Astrocyte (in vitro differentiated cells and primary cell): ENCODE measurements at regions not wholly inside any gene's neighbourhood (a gene's known extent, or its start where the extent isn't known, plus 50 kb on each side); places are given as distances from the start of the nearest gene placed in this dataset.

Source experiments
- DNase-seq: peaks from one replicate; pipeline ENCODE4 v3.0.0-alpha.2; 2010; ENCODE audit warnings: low read depth
- FAIRE-seq: peaks from 2 replicates; lab custom pipeline; 2011; peaks lifted over from hg19 to GRCh38; lab: Jason Lieb, UNC
- H2AFZ ChIP-seq: 2 replicates; pipeline ENCODE4 v1.6.0; 2012; ENCODE audit warnings: low read depth, low read length, inconsistent platforms
- H3K27ac ChIP-seq: 2 replicates; pipeline ENCODE4 v1.5.1; 2011; ENCODE audit warnings: low read depth, low read length, inconsistent platforms
- H3K27me3 ChIP-seq: 2 replicates; pipeline ENCODE4 v1.6.0; 2011; ENCODE audit warnings: low read length, inconsistent platforms; ENCODE audit not compliant: insufficient read depth
- H3K36me3 ChIP-seq: 2 replicates; pipeline ENCODE4 v1.5.1; 2011; ENCODE audit warnings: low read length, inconsistent platforms; ENCODE audit not compliant: insufficient read depth
- H3K4me1 ChIP-seq: 2 replicates; pipeline ENCODE4 v1.5.1; 2011; ENCODE audit warnings: low read length, inconsistent platforms; ENCODE audit not compliant: insufficient read depth
- H3K4me2 ChIP-seq: 2 replicates; pipeline ENCODE4 v1.6.0; 2012; ENCODE audit warnings: low read length, inconsistent platforms
- H3K4me3 ChIP-seq: 2 replicates; pipeline ENCODE4 v1.5.1; 2011; ENCODE audit warnings: low read depth, mild to moderate bottlenecking, low read length, inconsistent platforms; ENCODE audit not compliant: insufficient read depth
- H3K79me2 ChIP-seq: 2 replicates; pipeline ENCODE4 v1.6.0; 2012; ENCODE audit warnings: mild to moderate bottlenecking, low read length, inconsistent platforms; ENCODE audit not compliant: insufficient read depth
- H3K9ac ChIP-seq: 2 replicates; pipeline ENCODE4 v1.6.0; 2012; ENCODE audit warnings: mild to moderate bottlenecking, low read length, inconsistent platforms
- H3K9me3 ChIP-seq: 2 replicates; pipeline ENCODE4 v1.5.1; 2012; ENCODE audit warnings: low read depth, mild to moderate bottlenecking, low read length, inconsistent platforms; ENCODE audit not compliant: insufficient read depth
- H4K20me1 ChIP-seq: 2 replicates; pipeline ENCODE4 v1.6.0; 2012; ENCODE audit warnings: low read length, inconsistent platforms; ENCODE audit not compliant: insufficient read depth
- H3K27ac Mint-ChIP-seq: one replicate; pipeline ENCODE4 v1.8.0; 2021; ENCODE audit warnings: mild to moderate bottlenecking, mixed read lengths; ENCODE audit not compliant: unreplicated experiment
- H3K27me3 Mint-ChIP-seq: one replicate; pipeline ENCODE4 v1.8.0; 2021; ENCODE audit warnings: low read depth, mixed read lengths; ENCODE audit not compliant: unreplicated experiment
- H3K36me3 Mint-ChIP-seq: one replicate; pipeline ENCODE4 v1.8.0; 2021; ENCODE audit warnings: low read depth, mixed read lengths; ENCODE audit not compliant: unreplicated experiment
- H3K4me1 Mint-ChIP-seq: one replicate; pipeline ENCODE4 v1.8.0; 2021; ENCODE audit warnings: low read depth, mixed read lengths; ENCODE audit not compliant: unreplicated experiment
- H3K4me3 Mint-ChIP-seq: one replicate; pipeline ENCODE4 v1.8.0; 2021; ENCODE audit warnings: mild to moderate bottlenecking, moderate library complexity, mixed read lengths; ENCODE audit not compliant: unreplicated experiment
- H3K9me3 Mint-ChIP-seq: one replicate; pipeline ENCODE4 v1.8.0; 2021; ENCODE audit warnings: mild to moderate bottlenecking, mixed read lengths; ENCODE audit not compliant: unreplicated experiment
- EZH2 ChIP-seq: IDR thresholded peaks from 2 replicates; pipeline ENCODE4 v1.6.1; 2012; ENCODE audit warnings: mild to moderate bottlenecking, low read length, inconsistent platforms; ENCODE audit not compliant: insufficient read depth
- TF ChIP-seq, protein P1 (sequence below): IDR thresholded peaks from 2 replicates; pipeline ENCODE4 v1.5.1; 2011; ENCODE audit warnings: low read depth, mild to moderate bottlenecking, inconsistent platforms, low read length, moderate library complexity; ENCODE audit not compliant: insufficient read depth

DNA sequence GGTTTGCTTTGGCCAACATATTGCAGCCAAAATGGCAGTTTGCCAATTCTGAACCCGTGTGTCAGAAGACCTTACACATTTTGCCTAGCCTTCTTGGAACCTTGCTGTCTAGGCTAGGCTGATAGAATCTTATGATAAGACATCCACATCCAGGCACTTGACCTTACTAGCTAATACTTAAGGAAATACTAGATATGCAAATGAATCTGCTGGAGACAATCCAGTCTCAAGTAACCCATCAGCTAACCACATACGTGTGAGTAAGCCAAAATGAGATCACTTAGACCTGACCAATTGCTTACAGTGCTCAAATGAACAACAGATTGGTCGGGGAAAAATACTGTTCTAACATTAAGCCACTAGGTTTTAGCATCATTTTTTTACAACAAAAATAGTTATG lies 1504.6 kb upstream of the CDH9 start:
- Histone ChIP-seq H2AFZ (no peak overlapping the region), H4K20me1 (no peaks in the 10 kb centered on the region), H3K27ac (no peak overlapping the region), H3K9me3 (no peaks in the 10 kb centered on the region), H3K4me3 (no peak overlapping the region), H3K9ac (no peak overlapping the region), H3K36me3 (no peaks in the 10 kb centered on the region), H3K79me2 (no peaks in the 10 kb centered on the region), H3K4me1 (peaks cover 12% of the 10 kb centered on the region), H3K4me2 (peak overlapping the region; percentile 26), H3K27me3 (no peaks in the 10 kb centered on the region)
- no peak for TF ChIP-seq EZH2
- TF ChIP-seq, protein P1, sequence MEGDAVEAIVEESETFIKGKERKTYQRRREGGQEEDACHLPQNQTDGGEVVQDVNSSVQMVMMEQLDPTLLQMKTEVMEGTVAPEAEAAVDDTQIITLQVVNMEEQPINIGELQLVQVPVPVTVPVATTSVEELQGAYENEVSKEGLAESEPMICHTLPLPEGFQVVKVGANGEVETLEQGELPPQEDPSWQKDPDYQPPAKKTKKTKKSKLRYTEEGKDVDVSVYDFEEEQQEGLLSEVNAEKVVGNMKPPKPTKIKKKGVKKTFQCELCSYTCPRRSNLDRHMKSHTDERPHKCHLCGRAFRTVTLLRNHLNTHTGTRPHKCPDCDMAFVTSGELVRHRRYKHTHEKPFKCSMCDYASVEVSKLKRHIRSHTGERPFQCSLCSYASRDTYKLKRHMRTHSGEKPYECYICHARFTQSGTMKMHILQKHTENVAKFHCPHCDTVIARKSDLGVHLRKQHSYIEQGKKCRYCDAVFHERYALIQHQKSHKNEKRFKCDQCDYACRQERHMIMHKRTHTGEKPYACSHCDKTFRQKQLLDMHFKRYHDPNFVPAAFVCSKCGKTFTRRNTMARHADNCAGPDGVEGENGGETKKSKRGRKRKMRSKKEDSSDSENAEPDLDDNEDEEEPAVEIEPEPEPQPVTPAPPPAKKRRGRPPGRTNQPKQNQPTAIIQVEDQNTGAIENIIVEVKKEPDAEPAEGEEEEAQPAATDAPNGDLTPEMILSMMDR, result no peak
- Mint-ChIP-seq H3K4me1 (peaks cover 9% of the 10 kb centered on the region), H3K36me3 (no peaks in the 10 kb centered on the region), H3K4me3 (no peak overlapping the region), H3K27me3 (no peaks in the 10 kb centered on the region), H3K9me3 (peaks cover 3% of the 10 kb centered on the region), H3K27ac (no peak overlapping the region)
- FAIRE-seq, result no peak
- peak; percentile 98 for DNase-seq

DNA sequence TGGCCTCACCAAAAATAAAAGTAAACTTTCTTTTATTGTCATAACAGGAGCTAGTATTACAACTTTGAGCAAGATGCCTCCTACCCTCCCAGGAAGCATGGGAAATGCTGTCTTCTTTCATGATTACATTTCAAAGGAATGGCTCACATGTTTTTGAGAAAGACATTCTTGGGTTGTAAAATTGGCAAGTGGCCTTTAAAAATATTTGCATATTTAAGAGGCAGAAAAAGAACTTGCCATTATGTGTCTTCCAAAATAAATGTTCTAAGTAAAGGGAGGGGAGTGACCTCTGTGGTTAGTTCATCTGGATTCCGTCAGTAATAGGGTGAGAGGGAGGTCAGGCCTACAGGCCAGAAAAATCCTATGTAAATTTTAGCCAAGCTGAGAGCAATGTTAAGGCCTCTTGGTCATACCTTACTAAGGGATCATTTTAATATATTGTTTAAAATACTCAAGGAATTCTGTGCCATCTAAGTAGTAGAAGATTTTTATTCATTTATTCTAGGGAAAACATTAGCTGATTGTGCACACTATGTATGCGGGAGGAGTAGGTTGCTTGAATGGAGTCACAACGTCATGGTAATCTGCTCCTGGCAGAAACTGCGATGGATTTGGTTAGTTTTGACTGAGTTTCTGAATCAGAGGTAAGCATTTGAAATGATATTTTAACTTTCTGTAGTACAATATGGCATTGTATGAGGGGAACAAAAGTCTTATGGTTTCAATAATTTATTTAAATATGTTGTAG lies 1485.7 kb upstream of the CDH9 start:
- Histone ChIP-seq H3K4me1 (peaks cover 12% of the 10 kb centered on the region), H3K4me3 (no peak overlapping the region), H3K79me2 (no peaks in the 10 kb centered on the region), H3K4me2 (peak overlapping the region; percentile 42), H3K36me3 (no peaks in the 10 kb centered on the region), H3K9ac (peak overlapping the region; percentile 35), H2AFZ (no peak overlapping the region), H3K9me3 (peaks cover 4% of the 10 kb centered on the region), H3K27me3 (no peaks in the 10 kb centered on the region), H3K27ac (peak overlapping the region; percentile 75), H4K20me1 (no peaks in the 10 kb centered on the region)
- peak; percentile 99 for DNase-seq
- no peak for TF ChIP-seq EZH2
- TF ChIP-seq, protein P1, result no peak
- Mint-ChIP-seq H3K9me3 (peaks cover 8% of the 10 kb centered on the region), H3K36me3 (no peaks in the 10 kb centered on the region), H3K27ac (peak overlapping the region; percentile 56), H3K4me3 (no peak overlapping the region), H3K4me1 (peaks cover 10% of the 10 kb centered on the region), H3K27me3 (no peaks in the 10 kb centered on the region)
- FAIRE-seq, result peak; percentile 26

DNA sequence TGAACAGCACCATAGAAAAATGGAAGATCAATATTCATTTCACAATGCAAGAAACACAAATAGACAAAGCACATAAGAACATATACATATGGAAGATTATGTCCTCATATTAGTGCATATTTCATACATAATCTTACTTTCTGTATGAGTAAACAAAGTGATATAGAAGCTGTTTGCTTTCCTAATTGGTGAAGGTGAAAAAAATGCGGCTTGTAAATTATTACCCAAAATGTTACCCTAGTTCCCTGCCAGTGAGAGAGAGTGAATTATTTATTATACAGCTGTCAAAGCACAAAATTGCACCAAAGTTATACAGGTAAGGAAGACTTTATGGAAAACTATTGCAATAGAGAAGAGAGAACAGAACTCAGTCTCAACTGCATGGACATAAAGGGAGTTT lies 1485.0 kb upstream of the CDH9 start:
- Histone ChIP-seq H3K27ac (peak overlapping the region; percentile 59), H3K9me3 (peaks cover 4% of the 10 kb centered on the region), H4K20me1 (no peaks in the 10 kb centered on the region), H3K4me3 (no peak overlapping the region), H3K79me2 (no peaks in the 10 kb centered on the region), H3K9ac (peak overlapping the region; percentile 35), H3K4me1 (peaks cover 12% of the 10 kb centered on the region), H3K4me2 (peak overlapping the region; percentile 42), H3K36me3 (no peaks in the 10 kb centered on the region), H2AFZ (no peak overlapping the region), H3K27me3 (no peaks in the 10 kb centered on the region)
- Mint-ChIP-seq H3K27me3 (no peaks in the 10 kb centered on the region), H3K27ac (peak overlapping the region; percentile 56), H3K4me1 (peaks cover 10% of the 10 kb centered on the region), H3K9me3 (peaks cover 8% of the 10 kb centered on the region), H3K36me3 (no peaks in the 10 kb centered on the region), H3K4me3 (no peak overlapping the region)
- FAIRE-seq (no peak), DNase-seq (no peak)
- TF ChIP-seq EZH2, result no peak
- TF ChIP-seq, protein P1, result no peak
